HCT116 (cell line): ENCODE measurements at regions not wholly inside any gene's neighbourhood (a gene's known extent, or its start where the extent isn't known, plus 50 kb on each side); places are given as distances from the start of the nearest gene placed in this dataset.

Experiments
- ATAC-seq: fragments of 200-7000 bp; cut with Tn5 transposase; 2 replicates; pipeline ENCODE4 v1.9.1; 2020; ENCODE audit warnings: mild to moderate bottlenecking, moderate library complexity
- BruUV-seq: library from RNA; stranded (reverse); fragments of 400-500 nt; replicated peaks from 2 replicates; lab custom pipeline; 2021; lab: Mats Ljungman, UMichigan
- CTCF ChIA-PET: fragments of 300-600 bp; sonication (Branson Sonifier 250); formaldehyde crosslinking; loops from one replicate; lab custom pipeline; 2021; ENCODE audit warnings: antibody characterized with exemption; lab: Charles Lee
- POLR2A ChIA-PET: fragments of 300-600, 350-600 bp; sonication (Branson Sonifier 250); formaldehyde crosslinking; loops from one replicate; lab custom pipeline; 2021; ENCODE audit warnings: antibody characterized with exemption; lab: Charles Lee
- RAD21 ChIA-PET, 2 experiments: fragments of 300-600 bp; sonication (Branson Sonifier 250); formaldehyde crosslinking; loops; one replicate each; lab custom pipeline; 2023; ENCODE audit warnings: low total read pairs in 2 of 2; ENCODE audit not compliant: uncharacterized antibody in 2 of 2, unreplicated experiment in 2 of 2, low non-redundant PET in 1 of 2; lab: Charles Lee
- DNase-seq: peaks from one replicate; pipeline ENCODE4 v3.0.0-alpha.2; 2010; ENCODE audit warnings: low read depth, low spot score
- H2AFZ ChIP-seq: fragments of 200-600 bp; shearing (Covaris generic), sonication (generic); 2 replicates; pipeline ENCODE4 v1.6.1; 2017; ENCODE audit warnings: low read depth, mixed run types, mixed read lengths, antibody characterized with exemption, low read length; ENCODE audit not compliant: poor library complexity, severe bottlenecking
- H3K27ac ChIP-seq: 2 replicates; pipeline ENCODE4 v1.5.1; 2012; ENCODE audit warnings: low read depth, low read length
- H3K27me3 ChIP-seq: fragments of 200-600 bp; sonication (generic); 2 replicates; pipeline ENCODE4 v1.6.1; 2016; ENCODE audit warnings: mixed run types, low read length, mixed read lengths; ENCODE audit not compliant: insufficient read depth
- H3K36me3 ChIP-seq, 2 experiments: fragments of 200-500 bp in 1 of 2; fragments of 200-600 bp in 1 of 2; sonication (Bioruptor generic) in 1 of 2; sonication (generic) in 1 of 2; 2 replicates each; pipeline versions ENCODE4 v1.5.1 to v1.6.1; 2014 to 2016; ENCODE audit warnings: low read length in 2 of 2, inconsistent platforms in 1 of 2, mixed read lengths in 1 of 2, mixed run types in 1 of 2; ENCODE audit not compliant: insufficient read depth in 2 of 2, control insufficient read depth in 1 of 2
- H3K4me1 ChIP-seq, 2 experiments: fragments of 200-600 bp in 1 of 2; sonication (generic) in 1 of 2; 2 replicates each; pipeline versions ENCODE4 v1.5.1 to v1.6.1; 2012 to 2017; ENCODE audit warnings: low read length in 2 of 2, inconsistent platforms in 1 of 2, mild to moderate bottlenecking in 1 of 2, mixed read lengths in 1 of 2, mixed run types in 1 of 2, moderate library complexity in 1 of 2; ENCODE audit not compliant: insufficient read depth in 2 of 2, control insufficient read depth in 1 of 2
- H3K4me2 ChIP-seq: fragments of 200-600 bp; sonication (generic); 2 replicates; pipeline ENCODE4 v1.6.1; 2017; ENCODE audit warnings: mixed run types, low read length, mixed read lengths
- H3K4me3 ChIP-seq, 2 experiments: fragments of 200-600 bp in 1 of 2; sonication (generic) in 1 of 2; replicated peaks in 1 of 2; 2 replicates each; pipeline ENCODE4 v1.5.1; 2011 to 2016; ENCODE audit warnings: low read length in 2 of 2, control low read depth in 1 of 2, low read depth in 1 of 2, mild to moderate bottlenecking in 1 of 2, mixed read lengths in 1 of 2, mixed run types in 1 of 2
- H3K79me2 ChIP-seq: fragments of 200-600 bp; sonication (generic); 2 replicates; pipeline ENCODE4 v1.6.1; 2017; ENCODE audit warnings: mild to moderate bottlenecking, mixed run types, low read length, moderate library complexity, mixed read lengths; ENCODE audit not compliant: insufficient read depth
- H3K9ac ChIP-seq: fragments of 200-600 bp; sonication (generic); 2 replicates; pipeline ENCODE4 v1.6.1; 2016; ENCODE audit warnings: low read length, mixed read lengths
- H3K9me2 ChIP-seq: fragments of 200-600 bp; sonication (generic), shearing (Covaris generic); 2 replicates; pipeline ENCODE4 v1.6.1; 2017; ENCODE audit warnings: mixed run types, mild to moderate bottlenecking, moderate library complexity; ENCODE audit not compliant: insufficient read depth
- H3K9me3 ChIP-seq, 2 experiments: fragments of 200-500 bp in 1 of 2; fragments of 200-600 bp in 1 of 2; sonication (Bioruptor generic) in 1 of 2; sonication (generic) in 1 of 2; 2 replicates each; pipeline ENCODE4 v1.6.1; 2014 to 2017; ENCODE audit warnings: low read length in 2 of 2, mixed read lengths in 2 of 2, inconsistent platforms in 1 of 2, low read depth in 1 of 2, mild to moderate bottlenecking in 1 of 2, mixed run types in 1 of 2, moderate library complexity in 1 of 2; ENCODE audit not compliant: control insufficient read depth in 1 of 2, insufficient read depth in 1 of 2
- H4K20me1 ChIP-seq: fragments of 200-600 bp; sonication (generic), shearing (Covaris generic); 2 replicates; pipeline ENCODE4 v1.6.1; 2017; ENCODE audit warnings: mixed run types, mild to moderate bottlenecking, moderate library complexity; ENCODE audit not compliant: insufficient read depth
- CEBPB ChIP-seq: IDR thresholded peaks from 2 replicates; pipeline ENCODE4 v1.6.1; 2012; ENCODE audit warnings: low read depth
- ELF1 ChIP-seq: IDR thresholded peaks from 2 replicates; pipeline ENCODE4 v1.6.1; 2012; ENCODE audit warnings: low read depth, borderline replicate concordance
- EZH2 ChIP-seq: fragments of 200-600 bp; sonication (generic); IDR thresholded peaks from 2 replicates; pipeline ENCODE4 v1.6.1; 2017; ENCODE audit warnings: antibody characterized with exemption, mixed run types
- EZH2phosphoT487 ChIP-seq: fragments of 200-600 bp; IDR thresholded peaks from 2 replicates; pipeline ENCODE4 v1.6.1; 2018; ENCODE audit warnings: antibody characterized with exemption, borderline replicate concordance
- REST ChIP-seq: IDR thresholded peaks from 2 replicates; pipeline ENCODE4 v1.6.1; 2012; ENCODE audit warnings: low read depth
- YY1 ChIP-seq: IDR thresholded peaks from 2 replicates; pipeline ENCODE4 v1.6.1; 2011; ENCODE audit warnings: low read length, low read depth, moderate library complexity, mild to moderate bottlenecking; ENCODE audit not compliant: insufficient replicate concordance; ENCODE audit errors: extremely low read depth
- intact Hi-C: fragments of 100-400 bp; cut with micrococcal nuclease; formaldehyde crosslinking; loops from 2 replicates; pipeline ENCODE4 v1.10.0; 2022
- TF ChIP-seq, protein P1 (sequence below): IDR thresholded peaks from 2 replicates; pipeline ENCODE4 v1.6.1; 2011; ENCODE audit warnings: mild to moderate bottlenecking, low read length, moderate library complexity; ENCODE audit not compliant: insufficient replicate concordance; ENCODE audit errors: extremely low read depth
- TF ChIP-seq, protein P2 (sequence below): IDR thresholded peaks from 2 replicates; pipeline ENCODE4 v1.6.1; 2012

GRCh38 chr10:60555700-60556099 is 166.0 kb upstream of the ANK3 start:
- H3K4me1 ChIP-seq = no peaks in the 10 kb centered on the region
- TF ChIP-seq, protein P1, sequence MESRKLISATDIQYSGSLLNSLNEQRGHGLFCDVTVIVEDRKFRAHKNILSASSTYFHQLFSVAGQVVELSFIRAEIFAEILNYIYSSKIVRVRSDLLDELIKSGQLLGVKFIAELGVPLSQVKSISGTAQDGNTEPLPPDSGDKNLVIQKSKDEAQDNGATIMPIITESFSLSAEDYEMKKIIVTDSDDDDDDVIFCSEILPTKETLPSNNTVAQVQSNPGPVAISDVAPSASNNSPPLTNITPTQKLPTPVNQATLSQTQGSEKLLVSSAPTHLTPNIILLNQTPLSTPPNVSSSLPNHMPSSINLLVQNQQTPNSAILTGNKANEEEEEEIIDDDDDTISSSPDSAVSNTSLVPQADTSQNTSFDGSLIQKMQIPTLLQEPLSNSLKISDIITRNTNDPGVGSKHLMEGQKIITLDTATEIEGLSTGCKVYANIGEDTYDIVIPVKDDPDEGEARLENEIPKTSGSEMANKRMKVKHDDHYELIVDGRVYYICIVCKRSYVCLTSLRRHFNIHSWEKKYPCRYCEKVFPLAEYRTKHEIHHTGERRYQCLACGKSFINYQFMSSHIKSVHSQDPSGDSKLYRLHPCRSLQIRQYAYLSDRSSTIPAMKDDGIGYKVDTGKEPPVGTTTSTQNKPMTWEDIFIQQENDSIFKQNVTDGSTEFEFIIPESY = no peak
- TF ChIP-seq, protein P2, sequence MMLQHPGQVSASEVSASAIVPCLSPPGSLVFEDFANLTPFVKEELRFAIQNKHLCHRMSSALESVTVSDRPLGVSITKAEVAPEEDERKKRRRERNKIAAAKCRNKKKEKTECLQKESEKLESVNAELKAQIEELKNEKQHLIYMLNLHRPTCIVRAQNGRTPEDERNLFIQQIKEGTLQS = no peak
- TF ChIP-seq CEBPB (no peak), REST (no peak), EZH2phosphoT487 (no peak), EZH2 (no peak), YY1 (no peak), ELF1 (no peak)
- no peak overlapping the region for H3K4me3 ChIP-seq
- ChIA-PET RAD21 (no interaction called here), CTCF (no interaction called here), POLR2A (no interaction called here)
- no peaks in the 10 kb centered on the region for H3K36me3 ChIP-seq
- H3K27me3 ChIP-seq = no peaks in the 10 kb centered on the region
- H3K79me2 ChIP-seq = no peaks in the 10 kb centered on the region
- no peak overlapping the region for H3K27ac ChIP-seq
- no peaks in the 10 kb centered on the region for H3K9me2 ChIP-seq
- DNase-seq (no peak), ATAC-seq (no peak)
- no TSS peak for BruUV-seq
- no peak overlapping the region for H3K4me2 ChIP-seq
- H4K20me1 ChIP-seq = no peaks in the 10 kb centered on the region
- intact Hi-C loops = no loop called here
- H2AFZ ChIP-seq = no peak overlapping the region
- H3K9ac ChIP-seq = no peak overlapping the region
- no peaks in the 10 kb centered on the region for H3K9me3 ChIP-seq
